LoVo (cell line): ENCODE measurements at regions not wholly inside any gene's neighbourhood (a gene's known extent, or its start where the extent isn't known, plus 50 kb on each side); places are given as distances from the start of the nearest gene placed in this dataset.

Experiments
- DNase-seq: peaks from one replicate; pipeline ENCODE4 v3.0.0-alpha.2; 2016; ENCODE audit warnings: low spot score

GRCh38 chr5:117065161-117065560, 490.5 kb upstream of the SEMA6A start:
- no peak for DNase-seq

DNA sequence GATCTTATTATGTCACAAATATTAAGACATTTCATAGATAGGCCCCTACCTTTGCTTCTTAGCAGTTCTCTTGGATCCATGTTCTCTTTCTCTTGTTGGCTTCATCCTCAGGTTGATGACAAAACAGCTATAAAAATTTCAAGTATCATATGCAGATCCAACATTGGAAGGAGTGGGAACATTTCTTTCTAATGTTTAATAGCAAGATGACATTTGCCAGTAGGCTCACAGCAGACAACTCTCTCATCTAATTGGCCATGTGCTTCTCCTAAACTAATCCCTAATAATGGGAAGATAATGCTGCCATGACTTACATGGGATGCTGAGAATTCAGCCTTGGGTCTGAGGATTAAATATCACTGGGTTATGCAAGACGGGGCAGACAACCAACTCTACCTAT, 485.5 kb upstream of the SEMA6A start:
- no peak for DNase-seq

GRCh38 chr5:117058740-117059139, 484.1 kb upstream of the SEMA6A start:
- no peak for DNase-seq

GRCh38 chr5:117055517-117055916, 480.9 kb upstream of the SEMA6A start:
- DNase-seq: no peak

GRCh38 chr5:117054911-117055310, 480.3 kb upstream of the SEMA6A start:
- DNase-seq: no peak

- no peak for DNase-seq
Observed at GRCh38 chr5:117054141-117054540, 479.5 kb upstream of the SEMA6A start.

DNA sequence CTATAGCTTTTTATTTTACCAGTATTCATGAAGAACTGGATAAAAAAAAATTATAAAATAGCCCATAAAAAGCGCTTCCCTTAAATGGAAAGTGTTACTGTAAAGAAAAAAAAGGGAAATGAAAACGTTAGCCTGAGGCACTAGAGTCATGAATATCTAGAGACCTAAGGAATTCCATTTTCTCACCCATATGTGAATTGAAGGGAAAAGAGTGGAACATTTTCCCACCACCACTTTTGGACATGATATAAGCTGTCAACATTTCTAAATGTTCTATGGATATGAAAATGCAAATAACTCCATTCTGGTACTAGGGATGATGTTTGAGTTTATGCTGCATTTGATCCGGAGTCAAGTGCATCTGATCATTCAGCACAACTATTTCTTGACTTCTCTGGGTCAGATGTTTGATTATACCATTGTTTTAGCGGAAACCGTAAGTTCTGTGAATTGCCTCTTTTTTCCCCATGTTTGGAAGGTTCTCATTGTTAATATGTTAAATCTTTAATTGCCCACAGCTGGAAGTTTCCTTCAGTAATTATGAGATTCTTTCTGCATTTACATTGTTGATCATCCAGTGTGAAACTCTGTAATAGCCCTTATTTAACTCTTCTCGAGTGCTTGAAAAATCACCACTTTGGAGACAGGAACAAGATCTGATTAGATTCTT, 467.4 kb upstream of the SEMA6A start:
- no peak for DNase-seq

- no peak for DNase-seq
Observed at GRCh38 chr5:117039035-117039434, 464.4 kb upstream of the SEMA6A start.

- no peak for DNase-seq
Observed at GRCh38 chr5:117027384-117027783, 452.8 kb upstream of the SEMA6A start.

GRCh38 chr5:117020999-117021398, 446.4 kb upstream of the SEMA6A start:
- DNase-seq: no peak

GRCh38 chr5:117013280-117013877, 438.8 kb upstream of the SEMA6A start:
- no peak for DNase-seq

- no peak for DNase-seq
Observed at GRCh38 chr5:117010574-117010973, 436.0 kb upstream of the SEMA6A start.

- no peak for DNase-seq
Observed at GRCh38 chr5:116998024-116998423, 423.4 kb upstream of the SEMA6A start.

GRCh38 chr5:116992681-116993080, 418.1 kb upstream of the SEMA6A start:
- no peak for DNase-seq

GRCh38 chr5:116989995-116990394, 415.4 kb upstream of the SEMA6A start:
- no peak for DNase-seq

- DNase-seq: no peak
Observed at GRCh38 chr5:116982035-116982434, 407.4 kb upstream of the SEMA6A start.

DNA sequence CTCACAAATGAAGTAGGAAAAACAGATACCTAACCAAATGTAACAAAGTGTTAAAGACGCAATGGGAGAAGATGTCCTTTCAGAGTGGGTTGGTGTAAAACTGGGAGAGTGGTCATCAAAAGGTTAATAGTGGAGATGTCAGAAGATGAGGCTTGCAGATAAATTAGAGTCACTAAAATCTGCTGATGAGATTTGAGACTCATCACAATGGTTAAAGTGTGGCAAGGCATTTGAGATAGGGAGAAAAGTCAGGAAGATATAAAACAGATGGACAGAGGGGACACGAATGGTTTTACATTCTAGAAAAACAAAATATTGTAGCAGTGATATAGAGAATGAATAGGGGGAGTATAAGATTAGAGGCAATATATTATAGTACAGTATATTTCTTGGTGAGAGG, 406.0 kb upstream of the SEMA6A start:
- no peak for DNase-seq

DNA sequence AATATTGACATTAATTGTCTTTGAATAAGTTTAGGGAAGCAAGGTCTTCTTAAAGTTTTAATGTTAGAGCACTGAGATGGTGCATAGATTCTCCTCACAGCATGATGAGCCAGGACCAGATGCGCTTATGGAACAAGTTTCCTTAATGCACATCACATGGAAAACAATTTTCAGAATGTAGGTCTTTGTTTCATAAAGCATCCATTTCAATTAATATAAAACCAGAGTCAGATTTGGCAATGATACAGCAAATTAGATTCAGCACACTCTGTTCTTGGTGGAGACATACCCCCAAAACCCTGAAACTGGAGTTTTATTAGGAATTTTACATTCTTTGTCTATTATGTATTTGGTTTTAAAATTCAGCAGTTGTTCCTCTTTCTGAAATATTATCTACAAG, 402.1 kb upstream of the SEMA6A start:
- DNase-seq: no peak

- no peak for DNase-seq
Observed at GRCh38 chr5:116971131-116971530, 396.5 kb upstream of the SEMA6A start.

GRCh38 chr5:116970318-116970717, 395.7 kb upstream of the SEMA6A start:
- DNase-seq: no peak

DNA sequence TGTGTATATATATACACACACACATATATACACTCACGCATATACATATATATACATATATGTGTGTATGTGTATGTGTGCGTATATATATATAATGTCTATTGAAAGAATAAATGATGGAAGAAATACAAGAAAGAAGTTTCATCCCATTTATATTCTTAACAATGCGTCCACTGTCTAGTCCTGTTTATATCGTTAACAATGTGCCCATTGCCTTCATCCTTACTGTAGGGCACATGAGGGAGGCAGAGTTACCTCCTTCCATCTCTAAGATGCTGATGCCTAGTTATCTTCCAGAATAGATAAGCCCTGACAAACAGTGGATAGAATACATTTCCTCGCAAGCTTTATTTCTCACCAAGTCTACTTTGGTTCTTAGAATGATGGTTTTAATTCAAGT, 389.8 kb upstream of the SEMA6A start:
- no peak for DNase-seq

- DNase-seq: no peak
Observed at GRCh38 chr5:116961021-116961420, 386.4 kb upstream of the SEMA6A start.

DNA sequence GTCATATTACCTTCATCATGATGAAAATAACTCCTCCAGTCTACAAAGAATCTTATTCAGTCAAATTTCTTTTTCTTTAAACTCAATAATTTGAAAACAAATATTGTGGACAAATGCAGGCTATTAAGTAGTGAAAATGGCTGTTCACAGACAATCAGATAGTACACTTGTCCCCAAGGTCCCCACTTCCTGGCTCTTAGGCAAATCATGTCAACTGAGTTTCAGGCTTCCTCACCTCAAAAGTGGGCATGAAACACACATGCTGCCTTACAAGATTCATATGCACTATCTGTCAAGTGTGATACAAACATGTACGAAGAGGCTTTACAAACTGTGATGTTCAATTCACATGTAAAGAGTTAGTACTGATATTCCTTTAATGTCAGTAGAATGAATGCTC, 385.2 kb upstream of the SEMA6A start:
- DNase-seq: no peak

- no peak for DNase-seq
Observed at GRCh38 chr5:116953251-116953930, 378.8 kb upstream of the SEMA6A start.
